H1 (cell line): ENCODE measurements at regions not wholly inside any gene's neighbourhood (a gene's known extent, or its start where the extent isn't known, plus 50 kb on each side); places are given as distances from the start of the nearest gene placed in this dataset.

Source experiments
- GABPA ChIP-seq: IDR thresholded peaks from 2 replicates; pipeline ENCODE4 v1.6.1; 2011; ENCODE audit warnings: mild to moderate bottlenecking, low read length, moderate library complexity, borderline replicate concordance; ENCODE audit not compliant: insufficient read depth
- PHF8 ChIP-seq: fragments of 200-600 bp; sonication (generic); conservative IDR thresholded peaks from 2 replicates; pipeline ENCODE4 v1.7.1; 2012; ENCODE audit warnings: low read depth, mild to moderate bottlenecking, inconsistent platforms, low read length, moderate library complexity
- RAD21 ChIP-seq, 2 experiments: IDR thresholded peaks in 1 of 2; conservative IDR thresholded peaks in 1 of 2; 2 replicates each; pipeline ENCODE4 v1.6.1; 2011; ENCODE audit warnings: low read depth in 2 of 2, low read length in 2 of 2, improper control_type of control experiment in 1 of 2, inconsistent platforms in 1 of 2, mild to moderate bottlenecking in 1 of 2, moderate library complexity in 1 of 2
- RXRA ChIP-seq: IDR thresholded peaks from 2 replicates; pipeline ENCODE4 v1.6.1; 2011; ENCODE audit warnings: low read depth, mild to moderate bottlenecking, low read length, moderate library complexity; ENCODE audit not compliant: insufficient read depth
- TAF1 ChIP-seq: IDR thresholded peaks from 2 replicates; pipeline ENCODE4 v1.6.1; 2011; ENCODE audit warnings: mild to moderate bottlenecking, low read depth, low read length
- TF ChIP-seq, protein P1 (sequence below): IDR thresholded peaks from 2 replicates; pipeline ENCODE4 v1.6.1; 2011; ENCODE audit warnings: low read length, improper control_type of control experiment

DNA sequence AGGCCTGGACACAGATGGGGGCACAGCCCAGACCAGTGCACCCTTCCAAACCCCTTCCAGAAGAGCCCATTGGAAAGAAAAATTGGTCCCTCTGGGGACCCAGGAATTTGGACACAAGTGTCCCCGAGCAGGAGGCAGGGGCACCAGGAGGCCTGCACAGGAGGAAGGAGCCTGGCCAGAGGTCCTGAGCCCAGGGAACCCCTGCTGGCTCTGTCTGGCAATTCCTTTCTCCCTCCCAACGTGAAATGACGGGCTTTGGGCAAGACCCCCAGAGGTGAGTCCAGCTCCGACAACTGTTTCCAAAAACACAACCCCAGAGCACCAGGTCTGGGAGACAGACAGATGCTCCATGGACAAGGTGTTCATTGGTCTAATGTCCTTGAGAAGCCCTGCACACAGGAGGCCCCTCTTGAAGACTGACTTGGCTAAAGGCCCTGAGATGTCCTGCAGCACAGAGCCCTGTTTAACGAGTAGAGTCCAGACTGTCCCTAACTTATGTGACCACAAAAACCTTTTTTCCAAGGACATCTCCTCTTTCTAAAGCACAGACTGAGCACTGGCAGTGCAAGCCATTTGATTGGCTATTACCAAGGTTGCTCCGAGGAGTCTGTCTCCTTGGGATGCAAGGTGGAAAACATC, 150.7 kb downstream of the OAT start (continued):
- TF ChIP-seq PHF8 (no peak), TAF1 (no peak), RAD21 (IDR thresholded peaks at IDR 0.05 in 1 of 2, conservative IDR thresholded peaks at IDR 0.05 in 1 of 2; ENCODE audit: low read depth in 2 of 2, low read length in 2 of 2) (no peak), GABPA (no peak), RXRA (no peak)
- TF ChIP-seq, protein P1, sequence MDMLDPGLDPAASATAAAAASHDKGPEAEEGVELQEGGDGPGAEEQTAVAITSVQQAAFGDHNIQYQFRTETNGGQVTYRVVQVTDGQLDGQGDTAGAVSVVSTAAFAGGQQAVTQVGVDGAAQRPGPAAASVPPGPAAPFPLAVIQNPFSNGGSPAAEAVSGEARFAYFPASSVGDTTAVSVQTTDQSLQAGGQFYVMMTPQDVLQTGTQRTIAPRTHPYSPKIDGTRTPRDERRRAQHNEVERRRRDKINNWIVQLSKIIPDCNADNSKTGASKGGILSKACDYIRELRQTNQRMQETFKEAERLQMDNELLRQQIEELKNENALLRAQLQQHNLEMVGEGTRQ: no peak
